ENCODE measurements at regions not wholly inside any gene's neighbourhood (a gene's known extent, or its start where the extent isn't known, plus 50 kb on each side); places are given as distances from the start of the nearest gene placed in this dataset.

DNA sequence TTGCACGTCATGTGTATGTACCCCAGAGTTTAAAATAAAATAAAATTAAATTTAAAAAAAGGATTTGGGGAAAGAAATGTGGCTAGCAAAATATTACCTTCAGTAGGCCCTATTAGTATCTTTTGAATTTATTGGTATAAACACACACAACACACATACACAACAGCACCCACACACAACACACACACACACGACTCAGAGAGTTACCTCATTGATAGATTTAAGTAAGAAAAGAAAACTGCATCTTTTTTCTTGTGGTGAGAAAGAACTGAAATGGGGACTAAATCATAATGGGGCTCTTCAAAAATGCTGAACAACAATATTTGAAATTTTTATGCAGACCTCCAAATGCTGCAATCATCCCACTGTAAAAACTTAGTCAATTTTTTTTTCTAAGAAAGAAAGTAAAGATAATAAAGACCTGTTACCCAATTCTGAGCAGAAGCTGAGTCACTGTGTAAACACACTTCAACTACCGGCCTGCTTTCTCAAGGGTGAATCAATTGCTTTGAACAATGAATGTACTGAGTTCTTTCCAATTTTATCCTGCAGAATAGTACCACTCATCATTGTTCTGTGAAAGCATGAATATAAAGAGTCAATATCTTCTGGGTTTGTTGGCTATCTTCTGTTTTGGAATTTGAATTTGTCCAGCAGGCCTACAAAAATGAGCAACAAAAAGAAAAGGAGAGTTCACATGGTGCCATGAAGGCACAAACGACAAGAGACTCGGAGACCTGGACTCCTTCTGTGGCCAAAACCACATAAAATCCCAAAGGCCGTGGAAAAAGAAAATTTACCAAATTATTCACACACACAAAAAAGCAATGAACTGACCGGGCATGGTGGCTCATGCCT, 57.9 kb upstream of the CCNG1 start (continued):
- no peak for TF ChIP-seq RAD21 (IDR thresholded peaks at IDR 0.05; ENCODE audit: low read length)

DNA sequence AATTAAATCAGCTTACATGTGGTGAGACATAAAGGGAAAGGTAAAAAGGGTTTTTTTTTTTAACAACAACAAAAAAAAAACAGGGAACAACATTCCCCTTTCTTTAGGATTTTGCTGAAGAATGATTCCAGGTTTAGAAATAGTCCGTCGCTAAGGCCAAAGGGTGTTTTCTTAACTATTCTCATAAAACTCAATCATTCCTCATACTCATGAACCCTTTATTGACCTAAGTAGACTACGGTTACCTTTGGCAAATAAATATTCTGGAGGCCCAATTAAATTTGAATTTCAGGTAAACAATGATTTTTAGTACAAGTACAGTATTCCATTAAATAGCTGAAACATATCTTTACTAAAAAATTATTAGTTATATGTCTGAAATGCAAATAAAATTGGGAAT, 55.6 kb upstream of the CCNG1 start:
- ATAC-seq (ENCODE audit: low read depth) (no peak), DNase-seq (no peak)
- H2AK5ac ChIP-seq (ENCODE audit: low read depth, low read length) = no peak overlapping the region
- H3K23ac ChIP-seq (ENCODE audit: low read depth, low read length) = no peak overlapping the region
- H2AFZ ChIP-seq (replicated peaks; ENCODE audit: low read length, poor library complexity) = no peak overlapping the region
- H3K27ac ChIP-seq (ENCODE audit: insufficient read depth, low read length) = no peak overlapping the region
- H3K79me1 ChIP-seq (ENCODE audit: low read depth in 1 of 2, low read length in 2 of 2) = no peaks in the 10 kb centered on the region
- H3K18ac ChIP-seq (ENCODE audit: low read depth, low read length) = no peak overlapping the region
- no peak overlapping the region for H3K4me3 ChIP-seq (ENCODE audit: insufficient read depth, low read depth, low read length)
- no peak overlapping the region for H2BK120ac ChIP-seq (ENCODE audit: low read depth, low read length)
- H2AK9ac ChIP-seq (replicated peaks; ENCODE audit: low read depth, low read length, poor library complexity) = no peak overlapping the region
- no peak overlapping the region for H3K4ac ChIP-seq (ENCODE audit: low read depth, low read length)
- H3K14ac ChIP-seq (replicated peaks; ENCODE audit: low read depth, low read length) = no peak overlapping the region
- H3K9me1 ChIP-seq (ENCODE audit: insufficient read depth, low read length) = no peaks in the 10 kb centered on the region
- no peak overlapping the region for H2BK20ac ChIP-seq (ENCODE audit: low read depth, low read length)
- WGBS, 2 experiments (ENCODE audit: extremely low coverage in 2 of 2, insufficient read length in 1 of 2) = no CpG with 5 or more reads among the region's 3 CpGs
- no peaks in the 10 kb centered on the region for H3K27me3 ChIP-seq (ENCODE audit: control insufficient read depth, insufficient read depth, low read length)
- H3K9ac ChIP-seq (ENCODE audit: low read depth, low read length) = no peak overlapping the region
- no peak overlapping the region for H4K8ac ChIP-seq (ENCODE audit: low read depth in 2 of 2, low read length in 2 of 2)
- H3K36me3 ChIP-seq (ENCODE audit: control insufficient read depth, insufficient read depth, low read length) = no peaks in the 10 kb centered on the region
- H3K9me3 ChIP-seq (ENCODE audit: control insufficient read depth, insufficient read depth, low read length) = no peaks in the 10 kb centered on the region
- no peak overlapping the region for H3K4me2 ChIP-seq (ENCODE audit: low read depth, low read length)
- ChIA-PET POLR2A (ENCODE audit: unreplicated experiment) (no interaction called here), CTCF (no interaction called here)
- no TSS peak for BruUV-seq (replicated peaks)
- H2BK5ac ChIP-seq (ENCODE audit: low read depth, low read length, poor library complexity, severe bottlenecking) = no peak overlapping the region
- no peak overlapping the region for H2BK15ac ChIP-seq (ENCODE audit: low read depth, low read length)
- no peak overlapping the region for H4K91ac ChIP-seq (ENCODE audit: insufficient read depth, low read depth, low read length)
- no peak overlapping the region for H4K5ac ChIP-seq (ENCODE audit: low read depth, low read length)
- H3K4me1 ChIP-seq (ENCODE audit: control insufficient read depth, insufficient read depth, low read length) = no peaks in the 10 kb centered on the region
- in situ Hi-C loops (cut with MboI; ENCODE audit: low sequenced_read_pairs) = no loop called here
- dilution Hi-C loops (cut with HindIII; ENCODE audit: low sequenced_read_pairs, unreplicated experiment) = no loop called here
- intact Hi-C loops (cut with micrococcal nuclease) = no loop called here
- TF ChIP-seq CHD1 (IDR thresholded peaks at IDR 0.05; ENCODE audit: low read depth, low read length) (no peak), MXI1 (IDR thresholded peaks at IDR 0.05; ENCODE audit: borderline replicate concordance, low read depth, low read length) (no peak), NFE2L2 (IDR thresholded peaks at IDR 0.05; ENCODE audit: low read depth, low read length) (no peak), CEBPB (IDR thresholded peaks at IDR 0.05; ENCODE audit: low read depth, low read length) (no peak), POLR2A (IDR thresholded peaks at IDR 0.05; ENCODE audit: low read depth, low read length) (no peak), MAFK (IDR thresholded peaks at IDR 0.05; ENCODE audit: low read depth, low read length) (no peak), MAZ (IDR thresholded peaks at IDR 0.05; ENCODE audit: borderline replicate concordance, low read depth, low read length) (no peak), BHLHE40 (IDR thresholded peaks at IDR 0.05; ENCODE audit: low read depth, low read length) (no peak)
- TF ChIP-seq, protein P1, sequence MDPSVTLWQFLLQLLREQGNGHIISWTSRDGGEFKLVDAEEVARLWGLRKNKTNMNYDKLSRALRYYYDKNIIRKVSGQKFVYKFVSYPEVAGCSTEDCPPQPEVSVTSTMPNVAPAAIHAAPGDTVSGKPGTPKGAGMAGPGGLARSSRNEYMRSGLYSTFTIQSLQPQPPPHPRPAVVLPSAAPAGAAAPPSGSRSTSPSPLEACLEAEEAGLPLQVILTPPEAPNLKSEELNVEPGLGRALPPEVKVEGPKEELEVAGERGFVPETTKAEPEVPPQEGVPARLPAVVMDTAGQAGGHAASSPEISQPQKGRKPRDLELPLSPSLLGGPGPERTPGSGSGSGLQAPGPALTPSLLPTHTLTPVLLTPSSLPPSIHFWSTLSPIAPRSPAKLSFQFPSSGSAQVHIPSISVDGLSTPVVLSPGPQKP (IDR thresholded peaks at IDR 0.05; ENCODE audit: borderline replicate concordance, low read depth, low read length) = no peak
- no peak overlapping the region for H3K56ac ChIP-seq (ENCODE audit: extremely low read depth, insufficient read depth, low read length)
- H4K20me1 ChIP-seq (ENCODE audit: insufficient read depth, low read length) = no peaks in the 10 kb centered on the region

Measured in IMR-90 (cell line).